Effector memory CD8-positive, alpha-beta T cell (primary cell): ENCODE measurements at regions not wholly inside any gene's neighbourhood (a gene's known extent, or its start where the extent isn't known, plus 50 kb on each side); places are given as distances from the start of the nearest gene placed in this dataset.
"Not testable (repeated sequence)": the region's sequence is repeated elsewhere in the genome, so short reads cannot be mapped to it uniquely, and the experiment has no call there.

Source experiments
- ATAC-seq: fragments of 150-1000 bp; cut with Tn5 transposase; replicated peaks from 2 replicates; pipeline ENCODE4 v1.10.0; 2021; ENCODE audit warnings: mild to moderate bottlenecking, moderate library complexity
- DNase-seq, 3 experiments: peaks; one replicate each; pipeline ENCODE4 v3.0.0; 2021
- H3K27ac Mint-ChIP-seq, 2 donors: one replicate each; pipeline ENCODE4 v1.8.0; 2022; ENCODE audit warnings: mild to moderate bottlenecking in 2 of 2, mixed read lengths in 2 of 2, moderate library complexity in 2 of 2
- H3K27me3 Mint-ChIP-seq, 2 donors: one replicate each; pipeline ENCODE4 v1.8.0; 2022; ENCODE audit warnings: mixed read lengths in 2 of 2
- H3K36me3 Mint-ChIP-seq: one replicate; pipeline ENCODE4 v1.8.0; 2022; ENCODE audit warnings: mild to moderate bottlenecking, moderate library complexity, mixed read lengths; ENCODE audit not compliant: insufficient read depth
- H3K4me1 Mint-ChIP-seq, 2 donors: one replicate each; pipeline ENCODE4 v1.8.0; 2022; ENCODE audit warnings: low read depth in 2 of 2, mixed read lengths in 2 of 2
- H3K4me3 Mint-ChIP-seq, 2 donors: one replicate each; pipeline ENCODE4 v1.8.0; 2022; ENCODE audit warnings: mild to moderate bottlenecking in 2 of 2, mixed read lengths in 2 of 2, moderate library complexity in 2 of 2
- H3K9me3 Mint-ChIP-seq, 2 donors: one replicate each; pipeline ENCODE4 v1.8.0; 2022; ENCODE audit warnings: mixed read lengths in 2 of 2

- no peak overlapping the region for H3K27ac Mint-ChIP-seq
- DNase-seq = no peak
- H3K4me3 Mint-ChIP-seq = no peak overlapping the region
- H3K36me3 Mint-ChIP-seq = peaks cover 7% of the 10 kb centered on the region
- peaks cover 64 to 98% of the 10 kb centered on the region in 2 donors for H3K27me3 Mint-ChIP-seq
- no peak for ATAC-seq
- no peaks in the 10 kb centered on the region for H3K9me3 Mint-ChIP-seq
- peaks cover 0 to 4% of the 10 kb centered on the region in 2 donors for H3K4me1 Mint-ChIP-seq
These were observed 65.0 kb upstream of the IQSEC1 start for GRCh38 chr3:13137941-13138832.

- not testable (repeated sequence) for H3K27ac Mint-ChIP-seq, H3K36me3 Mint-ChIP-seq, H3K4me1 Mint-ChIP-seq, ATAC-seq, DNase-seq, H3K4me3 Mint-ChIP-seq, H3K9me3 Mint-ChIP-seq
- peaks cover 64 to 98% of the 10 kb centered on the region in 2 donors for H3K27me3 Mint-ChIP-seq
These were observed 63.6 kb upstream of the IQSEC1 start for GRCh38 chr3:13136848-13137247.

GRCh38 chr3:13136426-13136825, 63.2 kb upstream of the IQSEC1 start:
- peaks cover 7% of the 10 kb centered on the region for H3K36me3 Mint-ChIP-seq
- no peak overlapping the region for H3K4me3 Mint-ChIP-seq
- H3K27ac Mint-ChIP-seq = no peak overlapping the region
- no peaks in the 10 kb centered on the region for H3K9me3 Mint-ChIP-seq
- H3K4me1 Mint-ChIP-seq = peaks cover 0 to 4% of the 10 kb centered on the region in 2 donors
- ATAC-seq (no peak), DNase-seq (no peak)
- H3K27me3 Mint-ChIP-seq = peaks cover 63 to 96% of the 10 kb centered on the region in 2 donors

GRCh38 chr3:13135811-13136321, 62.6 kb upstream of the IQSEC1 start:
- Mint-ChIP-seq H3K4me1 (peaks cover 0 to 4% of the 10 kb centered on the region in 2 donors), H3K27me3 (peaks cover 59 to 90% of the 10 kb centered on the region in 2 donors), H3K4me3 (no peak overlapping the region), H3K27ac (no peak overlapping the region), H3K9me3 (no peaks in the 10 kb centered on the region), H3K36me3 (peaks cover 7% of the 10 kb centered on the region)
- ATAC-seq (no peak), DNase-seq (no peak)

GRCh38 chr3:13135251-13135810, 62.1 kb upstream of the IQSEC1 start:
- Mint-ChIP-seq H3K4me1 (peaks cover 0 to 4% of the 10 kb centered on the region in 2 donors), H3K4me3 (no peak overlapping the region), H3K9me3 (no peaks in the 10 kb centered on the region), H3K36me3 (peaks cover 7% of the 10 kb centered on the region), H3K27ac (no peak overlapping the region), H3K27me3 (peaks cover 60 to 85% of the 10 kb centered on the region in 2 donors)
- ATAC-seq = no peak
- no peak for DNase-seq

GRCh38 chr3:13134879-13135206, 61.6 kb upstream of the IQSEC1 start:
- ATAC-seq = no peak
- DNase-seq = no peak
- peaks cover 7% of the 10 kb centered on the region for H3K36me3 Mint-ChIP-seq
- H3K9me3 Mint-ChIP-seq = no peaks in the 10 kb centered on the region
- no peak overlapping the region for H3K27ac Mint-ChIP-seq
- no peaks in the 10 kb centered on the region for H3K4me1 Mint-ChIP-seq
- peaks cover 56 to 80% of the 10 kb centered on the region in 2 donors for H3K27me3 Mint-ChIP-seq
- H3K4me3 Mint-ChIP-seq = no peak overlapping the region

GRCh38 chr3:13134166-13134878, 61.1 kb upstream of the IQSEC1 start:
- no peak for ATAC-seq
- Mint-ChIP-seq H3K4me3 (no peak overlapping the region), H3K9me3 (no peaks in the 10 kb centered on the region), H3K27ac (no peak overlapping the region), H3K27me3 (peaks cover 50 to 75% of the 10 kb centered on the region in 2 donors), H3K4me1 (no peaks in the 10 kb centered on the region), H3K36me3 (peaks cover 7% of the 10 kb centered on the region)
- DNase-seq = no peak

GRCh38 chr3:13133471-13133981, 60.3 kb upstream of the IQSEC1 start:
- Mint-ChIP-seq H3K9me3 (no peaks in the 10 kb centered on the region), H3K4me3 (no peak overlapping the region), H3K27ac (no peak overlapping the region), H3K36me3 (peaks cover 5% of the 10 kb centered on the region), H3K4me1 (no peaks in the 10 kb centered on the region), H3K27me3 (peaks cover 43 to 67% of the 10 kb centered on the region in 2 donors)
- ATAC-seq = no peak
- no peak for DNase-seq

- Mint-ChIP-seq H3K27ac (no peak overlapping the region), H3K4me1 (no peaks in the 10 kb centered on the region), H3K9me3 (no peaks in the 10 kb centered on the region), H3K36me3 (peaks cover 6% of the 10 kb centered on the region), H3K27me3 (peaks cover 43 to 60% of the 10 kb centered on the region in 2 donors), H3K4me3 (no peak overlapping the region)
- DNase-seq (no peak), ATAC-seq (no peak)
These were observed 59.6 kb upstream of the IQSEC1 start for GRCh38 chr3:13132731-13133410.

- ATAC-seq = no peak
These were observed 59.1 kb upstream of the IQSEC1 start for GRCh38 chr3:13132281-13132680.

GRCh38 chr3:13130464-13131193, 57.4 kb upstream of the IQSEC1 start:
- no peaks in the 10 kb centered on the region for H3K4me1 Mint-ChIP-seq
- no peaks in the 10 kb centered on the region for H3K9me3 Mint-ChIP-seq
- no peak overlapping the region for H3K4me3 Mint-ChIP-seq
- H3K27ac Mint-ChIP-seq = no peak overlapping the region
- DNase-seq (no peak), ATAC-seq (no peak)
- H3K36me3 Mint-ChIP-seq = peaks cover 6% of the 10 kb centered on the region
- peaks cover 36 to 39% of the 10 kb centered on the region in 2 donors for H3K27me3 Mint-ChIP-seq

More at GRCh38 chr3:13132281-13132680, 59.1 kb upstream of the IQSEC1 start:
- H3K4me1 Mint-ChIP-seq = no peaks in the 10 kb centered on the region
- no peaks in the 10 kb centered on the region for H3K9me3 Mint-ChIP-seq
- no peak overlapping the region for H3K27ac Mint-ChIP-seq
- H3K4me3 Mint-ChIP-seq = no peak overlapping the region
- peaks cover 6% of the 10 kb centered on the region for H3K36me3 Mint-ChIP-seq
- DNase-seq = no peak
- peaks cover 45 to 55% of the 10 kb centered on the region in 2 donors for H3K27me3 Mint-ChIP-seq

GRCh38 chr3:13125092-13126015, 52.1 kb upstream of the IQSEC1 start:
- H3K4me3 Mint-ChIP-seq = no peak overlapping the region
- no peak for ATAC-seq
- no peaks in the 10 kb centered on the region for H3K9me3 Mint-ChIP-seq
- H3K27me3 Mint-ChIP-seq = peaks cover 18 to 21% of the 10 kb centered on the region in 2 donors
- no peaks in the 10 kb centered on the region for H3K4me1 Mint-ChIP-seq
- no peak for DNase-seq
- peaks cover 2% of the 10 kb centered on the region for H3K36me3 Mint-ChIP-seq
- no peak overlapping the region for H3K27ac Mint-ChIP-seq
